Progenitor cell of endocrine pancreas (in vitro differentiated cells): ENCODE measurements at regions not wholly inside any gene's neighbourhood (a gene's known extent, or its start where the extent isn't known, plus 50 kb on each side); places are given as distances from the start of the nearest gene placed in this dataset.

Experiments used
- DNase-seq: peaks from one replicate; pipeline ENCODE4 v3.0.0; 2021; ENCODE audit warnings: low spot score; ENCODE audit not compliant: unreplicated experiment
- H3K27ac Mint-ChIP-seq: 2 replicates; pipeline ENCODE4 v1.8.0; 2021; ENCODE audit warnings: mild to moderate bottlenecking, moderate library complexity, mixed read lengths
- H3K27me3 Mint-ChIP-seq: 2 replicates; pipeline ENCODE4 v1.8.0; 2021; ENCODE audit warnings: mixed read lengths
- H3K36me3 Mint-ChIP-seq: 2 replicates; pipeline ENCODE4 v1.8.0; 2022; ENCODE audit warnings: mixed read lengths; ENCODE audit not compliant: insufficient read depth
- H3K4me1 Mint-ChIP-seq: 2 replicates; pipeline ENCODE4 v1.8.0; 2021; ENCODE audit warnings: low read depth, mixed read lengths
- H3K4me3 Mint-ChIP-seq: 2 replicates; pipeline ENCODE4 v1.8.0; 2021; ENCODE audit warnings: low read depth, mild to moderate bottlenecking, moderate library complexity, mixed read lengths
- H3K9me3 Mint-ChIP-seq: 2 replicates; pipeline ENCODE4 v1.8.0; 2021; ENCODE audit warnings: low read depth, mixed read lengths
- TF ChIP-seq, protein P1 (sequence below): fragments of 200-600 bp; sonication (generic); IDR thresholded peaks from one replicate; pipeline ENCODE4 v1.5.0; 2021; ENCODE audit warnings: antibody characterized with exemption, mild to moderate bottlenecking; ENCODE audit not compliant: unreplicated experiment

DNA sequence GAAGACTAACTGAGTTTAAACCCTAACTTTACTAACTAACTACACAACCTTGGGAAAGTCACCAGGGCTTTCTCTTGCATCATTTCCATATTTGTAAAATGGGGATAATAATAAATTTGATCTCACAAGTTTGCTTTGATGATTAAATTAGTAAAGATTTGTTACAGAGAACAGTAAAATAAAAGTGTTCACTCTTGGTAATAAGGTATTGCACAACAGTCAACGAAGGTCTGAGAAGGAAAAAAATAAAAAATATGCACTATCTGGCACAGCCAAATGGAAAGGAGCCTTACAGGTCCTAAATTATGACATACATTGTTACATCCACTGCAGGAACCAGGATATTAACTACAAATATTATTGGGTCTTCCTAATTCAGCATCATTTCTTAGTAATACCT lies 160.0 kb upstream of the TMEM161B start:
- Mint-ChIP-seq H3K4me3 (no peak overlapping the region), H3K27me3 (peaks cover 17% of the 10 kb centered on the region), H3K27ac (no peak overlapping the region), H3K36me3 (no peaks in the 10 kb centered on the region), H3K9me3 (no peaks in the 10 kb centered on the region), H3K4me1 (no peaks in the 10 kb centered on the region)
- no peak for DNase-seq
- TF ChIP-seq, protein P1, sequence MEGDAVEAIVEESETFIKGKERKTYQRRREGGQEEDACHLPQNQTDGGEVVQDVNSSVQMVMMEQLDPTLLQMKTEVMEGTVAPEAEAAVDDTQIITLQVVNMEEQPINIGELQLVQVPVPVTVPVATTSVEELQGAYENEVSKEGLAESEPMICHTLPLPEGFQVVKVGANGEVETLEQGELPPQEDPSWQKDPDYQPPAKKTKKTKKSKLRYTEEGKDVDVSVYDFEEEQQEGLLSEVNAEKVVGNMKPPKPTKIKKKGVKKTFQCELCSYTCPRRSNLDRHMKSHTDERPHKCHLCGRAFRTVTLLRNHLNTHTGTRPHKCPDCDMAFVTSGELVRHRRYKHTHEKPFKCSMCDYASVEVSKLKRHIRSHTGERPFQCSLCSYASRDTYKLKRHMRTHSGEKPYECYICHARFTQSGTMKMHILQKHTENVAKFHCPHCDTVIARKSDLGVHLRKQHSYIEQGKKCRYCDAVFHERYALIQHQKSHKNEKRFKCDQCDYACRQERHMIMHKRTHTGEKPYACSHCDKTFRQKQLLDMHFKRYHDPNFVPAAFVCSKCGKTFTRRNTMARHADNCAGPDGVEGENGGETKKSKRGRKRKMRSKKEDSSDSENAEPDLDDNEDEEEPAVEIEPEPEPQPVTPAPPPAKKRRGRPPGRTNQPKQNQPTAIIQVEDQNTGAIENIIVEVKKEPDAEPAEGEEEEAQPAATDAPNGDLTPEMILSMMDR: no peak

DNA sequence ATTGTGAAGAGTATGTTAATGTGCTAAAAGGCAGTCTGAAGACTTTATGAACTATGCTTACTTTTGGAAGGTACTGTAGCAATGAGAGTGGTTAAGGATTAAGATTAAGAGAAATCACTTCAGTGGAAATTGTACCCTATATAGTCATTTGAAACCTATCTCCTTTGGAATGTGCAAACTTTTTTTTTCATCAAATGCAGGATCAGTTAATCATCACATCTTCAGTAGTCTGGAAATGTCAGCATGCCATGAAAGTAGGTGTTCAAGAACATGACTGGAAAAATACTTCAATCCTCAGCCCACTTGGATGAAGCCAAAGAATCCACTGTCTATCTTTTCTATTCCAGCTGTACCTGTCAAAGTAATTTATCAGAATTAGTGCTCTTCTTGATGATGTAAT lies 157.8 kb upstream of the TMEM161B start:
- no peaks in the 10 kb centered on the region for H3K4me1 Mint-ChIP-seq
- TF ChIP-seq, protein P1: no peak
- DNase-seq: no peak

DNA sequence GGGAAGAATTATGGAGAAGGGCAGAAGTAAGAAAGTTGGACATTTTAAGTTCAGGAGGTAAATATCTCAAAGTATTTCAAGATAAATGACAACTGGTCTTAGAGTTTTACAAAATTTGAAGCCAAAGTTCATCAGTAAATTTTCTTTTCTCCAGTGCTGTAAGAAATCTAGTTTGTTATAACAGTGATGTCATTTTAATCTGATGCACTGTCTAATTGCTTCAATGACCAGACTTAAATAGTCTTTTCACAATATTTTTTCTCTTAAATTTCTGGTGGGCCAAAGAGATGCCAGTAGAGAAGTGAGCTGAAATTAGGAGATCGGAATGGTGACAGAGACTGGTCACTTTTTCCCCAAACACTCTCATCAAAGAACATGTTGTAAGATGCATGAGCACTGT lies 156.5 kb upstream of the TMEM161B start:
- H3K4me1 Mint-ChIP-seq: no peaks in the 10 kb centered on the region
- DNase-seq: no peak
- no peak overlapping the region for H3K4me3 Mint-ChIP-seq
- H3K27ac Mint-ChIP-seq: no peak overlapping the region
- H3K9me3 Mint-ChIP-seq: no peaks in the 10 kb centered on the region
- H3K27me3 Mint-ChIP-seq: peaks cover 16% of the 10 kb centered on the region
- no peaks in the 10 kb centered on the region for H3K36me3 Mint-ChIP-seq
- TF ChIP-seq, protein P1: no peak

More for the DNA sequence above, 157.8 kb upstream of the TMEM161B start:
- H3K27me3 Mint-ChIP-seq: peaks cover 13% of the 10 kb centered on the region
- no peaks in the 10 kb centered on the region for H3K36me3 Mint-ChIP-seq
- no peak overlapping the region for H3K27ac Mint-ChIP-seq
- no peak overlapping the region for H3K4me3 Mint-ChIP-seq
- H3K9me3 Mint-ChIP-seq: no peaks in the 10 kb centered on the region

DNA sequence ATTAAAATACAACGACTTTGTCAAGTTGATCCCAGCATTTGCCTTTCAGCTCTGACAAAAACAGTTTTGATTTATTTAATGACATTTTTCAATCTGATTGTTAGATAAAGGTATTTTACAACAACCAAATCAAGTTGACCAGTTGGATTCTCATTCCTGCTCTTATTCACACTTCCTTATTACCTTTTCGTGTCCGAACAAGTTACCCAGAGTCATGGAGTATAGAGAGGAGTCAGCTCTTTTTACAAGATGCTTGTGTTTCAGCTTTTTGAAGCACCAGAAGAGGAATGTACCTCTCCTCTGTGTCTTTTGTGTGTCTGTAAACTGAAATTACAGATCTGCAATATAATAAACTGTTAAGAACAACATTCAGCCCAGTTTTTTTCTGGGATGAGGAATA lies 151.3 kb upstream of the TMEM161B start:
- DNase-seq: no peak
- Mint-ChIP-seq H3K9me3 (no peaks in the 10 kb centered on the region), H3K4me1 (no peaks in the 10 kb centered on the region), H3K4me3 (no peak overlapping the region), H3K36me3 (no peaks in the 10 kb centered on the region), H3K27me3 (peaks cover 18% of the 10 kb centered on the region), H3K27ac (no peak overlapping the region)
- TF ChIP-seq, protein P1: no peak

DNA sequence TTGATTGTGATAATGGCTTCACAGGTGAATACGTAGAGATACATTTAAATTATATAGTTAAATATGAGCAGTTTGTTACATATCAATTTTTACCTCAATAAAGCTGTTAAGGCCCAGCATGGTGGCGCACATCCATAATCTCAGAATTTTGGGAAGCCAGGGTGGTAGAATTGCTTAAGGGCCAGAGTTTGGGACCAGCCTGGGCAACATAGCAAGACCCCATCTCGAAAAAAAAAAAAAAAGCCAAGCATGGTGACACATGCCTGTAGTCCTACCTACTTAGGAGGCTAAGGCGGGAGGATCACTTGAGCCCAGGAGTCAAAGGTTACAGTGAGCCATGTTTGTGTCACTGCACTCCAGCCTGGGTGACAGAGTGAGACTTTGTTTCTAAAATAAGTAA lies 138.7 kb upstream of the TMEM161B start:
- DNase-seq: no peak
- Mint-ChIP-seq H3K9me3 (peaks cover 2% of the 10 kb centered on the region), H3K27ac (no peak overlapping the region), H3K27me3 (peaks cover 60% of the 10 kb centered on the region), H3K4me3 (no peak overlapping the region), H3K4me1 (no peaks in the 10 kb centered on the region), H3K36me3 (no peaks in the 10 kb centered on the region)
- TF ChIP-seq, protein P1: no peak
